ENCODE measurements at regions not wholly inside any gene's neighbourhood (a gene's known extent, or its start where the extent isn't known, plus 50 kb on each side); places are given as distances from the start of the nearest gene placed in this dataset.

- TF ChIP-seq CTCF (conservative IDR thresholded peaks at IDR 0.05; ENCODE audit: low read depth, low read length): no peak
- no peak for TF ChIP-seq POLR2A (IDR thresholded peaks at IDR 0.05; ENCODE audit: low read depth, low read length)
- TF ChIP-seq MAFK (IDR thresholded peaks at IDR 0.05; ENCODE audit: low read depth, low read length): no peak
- TF ChIP-seq USF2 (IDR thresholded peaks at IDR 0.05; ENCODE audit: low read depth, low read length): no peak
- no peak for TF ChIP-seq MXI1 (IDR thresholded peaks at IDR 0.05; ENCODE audit: borderline replicate concordance, low read depth, low read length)
- no peak for TF ChIP-seq CEBPB (IDR thresholded peaks at IDR 0.05; ENCODE audit: low read depth, low read length)
- TF ChIP-seq RFX5 (IDR thresholded peaks at IDR 0.05; ENCODE audit: low read depth, low read length): no peak
- TF ChIP-seq, protein P1, sequence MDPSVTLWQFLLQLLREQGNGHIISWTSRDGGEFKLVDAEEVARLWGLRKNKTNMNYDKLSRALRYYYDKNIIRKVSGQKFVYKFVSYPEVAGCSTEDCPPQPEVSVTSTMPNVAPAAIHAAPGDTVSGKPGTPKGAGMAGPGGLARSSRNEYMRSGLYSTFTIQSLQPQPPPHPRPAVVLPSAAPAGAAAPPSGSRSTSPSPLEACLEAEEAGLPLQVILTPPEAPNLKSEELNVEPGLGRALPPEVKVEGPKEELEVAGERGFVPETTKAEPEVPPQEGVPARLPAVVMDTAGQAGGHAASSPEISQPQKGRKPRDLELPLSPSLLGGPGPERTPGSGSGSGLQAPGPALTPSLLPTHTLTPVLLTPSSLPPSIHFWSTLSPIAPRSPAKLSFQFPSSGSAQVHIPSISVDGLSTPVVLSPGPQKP (IDR thresholded peaks at IDR 0.05; ENCODE audit: borderline replicate concordance, low read depth, low read length): no peak
- no peak for TF ChIP-seq RCOR1 (IDR thresholded peaks at IDR 0.05; ENCODE audit: insufficient replicate concordance, low read length)
- TF ChIP-seq SMC3 (IDR thresholded peaks at IDR 0.05; ENCODE audit: low read depth, low read length): no peak
- TF ChIP-seq RAD21 (IDR thresholded peaks at IDR 0.05; ENCODE audit: low read length): no peak
- no peak for TF ChIP-seq FOS (IDR thresholded peaks at IDR 0.05; ENCODE audit: low read depth, low read length)
- no peak for TF ChIP-seq BHLHE40 (IDR thresholded peaks at IDR 0.05; ENCODE audit: low read depth, low read length)
Observed at GRCh38 chr6:110541701-110542309, 65.4 kb upstream of the SLC22A16 start.
